GM04504 (cell line): ENCODE measurements at regions not wholly inside any gene's neighbourhood (a gene's known extent, or its start where the extent isn't known, plus 50 kb on each side); places are given as distances from the start of the nearest gene placed in this dataset.
A peak's percentile ranks its signal among the peaks of the same experiment; 100 is the strongest.

Experiments
- DNase-seq: peaks from one replicate; pipeline ENCODE4 v3.0.0-alpha.2; 2012; ENCODE audit warnings: low read depth

- no peak for DNase-seq
These were observed 145.6 kb downstream of the ZBTB18 start for GRCh38 chr1:244196571-244197285.

DNA sequence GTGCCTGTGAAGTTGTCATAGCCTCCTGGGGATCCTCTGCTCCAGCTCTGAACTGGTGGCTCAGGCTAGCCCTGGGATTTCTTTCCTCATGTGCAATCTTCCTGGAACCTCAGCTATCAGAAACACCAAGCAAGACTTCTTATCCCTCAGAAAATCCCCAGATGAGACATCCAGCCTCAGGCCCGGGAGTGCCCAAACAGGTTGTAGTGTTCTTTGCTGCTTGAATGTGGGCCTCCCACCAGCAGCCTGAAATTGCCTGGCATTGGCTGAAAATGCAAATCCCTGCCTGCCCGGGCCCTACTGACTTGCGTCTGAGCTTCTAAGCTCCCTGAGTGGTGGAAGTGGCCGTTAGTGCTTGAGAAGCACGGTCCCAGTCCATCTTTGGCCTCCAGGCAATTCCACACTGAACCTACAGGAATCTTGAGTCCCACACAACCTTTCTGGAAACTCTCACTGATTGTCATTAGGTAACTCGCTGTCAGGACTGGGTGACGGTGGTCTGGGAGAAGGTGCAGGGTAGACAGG is 146.8 kb downstream of the ZBTB18 start:
- DNase-seq, result no peak

GRCh38 chr1:244199902-244200301 is 148.8 kb downstream of the ZBTB18 start:
- no peak for DNase-seq

DNA sequence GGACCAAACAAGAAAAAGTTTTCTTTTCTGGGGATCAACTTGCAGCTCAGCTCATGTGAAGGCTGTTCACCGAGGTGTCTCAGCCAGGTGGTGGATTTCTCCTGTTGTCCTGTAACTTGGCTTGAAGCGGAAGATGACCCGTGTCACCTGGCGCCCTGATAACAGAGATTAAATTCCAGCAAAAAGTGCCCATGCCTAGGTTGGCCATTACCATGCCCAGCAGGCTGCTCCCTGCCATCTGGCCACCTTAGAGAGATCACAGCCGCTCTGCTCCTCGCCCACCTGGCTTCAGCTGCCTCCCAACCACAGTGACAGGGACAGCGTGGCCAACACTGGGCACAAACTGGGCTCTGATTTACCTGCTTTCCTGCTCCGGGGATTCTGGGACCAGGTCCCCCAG is 149.5 kb downstream of the ZBTB18 start:
- no peak for DNase-seq

GRCh38 chr1:244201750-244202149 is 150.7 kb downstream of the ZBTB18 start:
- DNase-seq, result no peak

DNA sequence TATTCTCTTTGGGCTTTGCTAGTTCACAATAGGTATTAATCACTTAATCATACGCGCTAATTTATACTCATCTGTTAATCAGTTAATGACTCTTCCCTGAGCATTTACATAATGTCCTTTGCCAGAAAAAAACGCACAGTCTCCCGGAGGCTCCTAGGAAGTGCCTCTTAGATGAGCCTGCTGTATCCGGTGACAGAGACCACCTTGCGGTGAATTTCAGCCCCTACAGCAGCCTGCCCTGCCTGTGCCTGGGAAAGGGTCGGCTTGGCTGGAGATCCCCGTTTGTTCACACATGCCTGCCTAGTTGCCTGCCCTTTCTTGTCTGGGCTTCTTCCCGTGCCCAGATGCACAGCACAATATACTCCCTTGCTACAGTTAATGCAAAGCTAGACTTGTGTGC is 152.9 kb downstream of the ZBTB18 start:
- DNase-seq, result no peak

DNA sequence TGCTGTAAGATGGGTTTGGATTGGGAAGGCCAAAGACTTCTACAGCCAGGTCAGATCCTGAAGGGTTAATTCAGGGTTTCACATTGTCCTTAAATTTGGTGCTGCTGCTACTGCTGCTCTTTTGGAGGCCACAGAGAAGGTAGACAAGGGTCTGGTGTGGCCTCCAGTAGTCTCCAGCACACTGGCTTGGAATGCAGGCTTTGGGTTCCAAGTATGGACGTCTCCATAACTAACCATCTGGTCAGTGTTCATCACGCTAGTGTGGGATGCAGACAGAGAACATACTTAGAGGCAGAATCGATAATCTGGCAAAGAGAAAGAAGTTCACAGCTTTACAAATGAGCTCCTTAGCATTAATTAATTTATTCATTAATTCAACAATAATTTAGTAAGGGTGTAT is 154.1 kb downstream of the ZBTB18 start:
- DNase-seq, result no peak

DNA sequence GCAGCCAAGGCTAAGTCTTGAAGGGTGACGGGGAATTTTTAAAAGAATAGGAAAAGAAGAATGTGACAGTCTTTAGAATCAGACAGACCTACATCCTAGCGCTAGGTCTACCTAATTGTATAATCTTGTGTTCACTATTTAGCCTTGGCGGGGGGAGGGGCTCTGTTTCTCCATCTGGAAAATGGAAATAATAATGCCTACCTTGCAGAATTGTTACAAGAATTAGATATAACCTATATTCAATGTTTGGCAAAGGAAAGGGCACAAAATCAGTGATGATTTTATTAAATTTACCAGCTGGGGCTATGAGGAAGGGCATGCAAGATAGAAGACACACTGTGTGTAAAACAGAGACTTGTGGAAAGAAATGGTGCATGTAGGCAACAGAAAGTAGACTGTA is 154.8 kb downstream of the ZBTB18 start:
- DNase-seq, result no peak

GRCh38 chr1:244207042-244207934 is 156.2 kb downstream of the ZBTB18 start:
- DNase-seq, result no peak

DNA sequence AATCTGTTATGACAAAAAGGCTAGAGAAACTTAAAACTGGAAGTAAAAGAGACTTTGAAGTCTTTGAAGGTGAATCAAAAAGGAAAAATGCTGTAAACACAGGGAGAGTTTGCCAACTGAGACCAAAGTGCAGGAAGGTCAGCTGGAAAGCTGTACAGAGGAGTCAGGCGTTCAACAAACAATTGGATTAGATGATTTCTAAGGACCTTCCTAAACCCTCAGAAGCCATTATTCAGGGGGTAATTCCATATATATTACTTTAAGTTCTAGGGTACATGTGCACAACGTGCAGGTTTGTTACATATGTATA is 156.8 kb downstream of the ZBTB18 start:
- DNase-seq, result no peak

DNA sequence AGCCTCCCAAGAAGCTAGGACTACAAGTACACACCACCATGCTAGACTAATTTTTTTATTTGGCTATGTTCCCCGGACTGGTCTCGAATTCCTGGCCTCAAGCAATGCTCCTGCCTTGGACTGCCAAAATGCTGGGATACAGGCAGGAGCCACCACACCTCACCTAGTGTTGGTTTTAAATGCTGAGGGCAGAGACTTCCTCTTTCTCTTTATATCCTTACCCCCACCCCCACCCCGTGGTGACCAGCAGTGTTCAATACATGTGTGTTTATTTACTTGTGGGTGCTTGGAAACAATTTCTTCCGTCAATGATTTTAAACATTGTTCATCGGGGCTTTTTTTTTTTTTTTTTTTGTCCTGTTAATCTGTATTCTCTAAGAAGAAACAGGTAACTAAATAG is 158.9 kb downstream of the ZBTB18 start:
- no peak for DNase-seq

GRCh38 chr1:244210884-244211558 is 159.9 kb downstream of the ZBTB18 start:
- DNase-seq, result no peak

DNA sequence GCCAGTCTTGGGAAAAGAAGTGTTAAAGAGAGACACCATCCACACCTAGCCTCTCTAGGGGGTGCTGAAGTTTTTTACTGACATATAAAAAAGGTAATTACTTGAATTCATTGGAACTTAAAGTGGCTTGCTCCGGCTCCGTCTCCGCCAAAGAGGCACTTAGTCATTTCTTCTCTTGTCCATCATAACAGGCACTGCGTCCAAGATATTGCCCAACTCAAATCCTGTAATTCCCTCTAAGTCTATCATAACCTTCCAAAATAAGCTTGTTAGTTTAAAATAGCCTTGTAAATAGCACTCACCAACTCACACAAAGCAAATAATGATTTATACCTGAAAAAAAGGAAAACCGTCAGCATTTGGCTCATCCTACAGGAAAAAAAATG is 160.5 kb downstream of the ZBTB18 start:
- DNase-seq, result no peak

GRCh38 chr1:244212219-244212618 is 161.1 kb downstream of the ZBTB18 start:
- no peak for DNase-seq

DNA sequence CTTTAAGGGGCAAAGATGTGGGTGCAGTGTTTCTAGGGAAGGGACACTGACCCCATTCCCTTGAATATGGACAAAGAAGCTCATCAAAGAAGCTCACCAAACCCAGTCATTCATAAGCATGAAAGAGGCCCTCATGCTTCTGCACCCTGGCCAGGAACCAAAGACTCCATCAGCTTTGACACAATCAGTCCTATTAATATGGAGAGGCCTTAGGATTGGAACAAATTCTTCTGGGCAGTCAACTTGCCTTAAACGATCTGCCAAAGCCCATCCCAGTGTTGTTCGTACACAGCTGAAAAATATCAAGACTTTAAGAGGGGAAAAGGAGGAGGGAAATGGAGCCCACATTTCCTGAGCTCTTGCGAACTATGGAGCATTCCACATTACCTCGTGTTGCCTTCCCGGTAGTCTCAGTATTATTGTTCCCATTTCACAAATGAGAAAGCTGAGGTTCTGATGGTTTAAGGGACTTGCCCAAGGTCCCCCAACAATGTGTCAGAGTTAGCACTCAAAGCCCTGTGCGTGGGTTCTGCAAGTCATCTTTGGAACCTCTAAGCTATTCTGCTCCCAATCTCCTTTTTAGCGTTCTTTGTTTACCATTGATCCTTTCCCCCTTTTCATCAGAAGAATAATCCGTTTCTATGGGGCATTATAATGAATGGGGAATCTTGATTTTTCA is 161.9 kb downstream of the ZBTB18 start:
- no peak for DNase-seq

GRCh38 chr1:244214009-244214967 is 163.2 kb downstream of the ZBTB18 start:
- DNase-seq, result peak; percentile 57

DNA sequence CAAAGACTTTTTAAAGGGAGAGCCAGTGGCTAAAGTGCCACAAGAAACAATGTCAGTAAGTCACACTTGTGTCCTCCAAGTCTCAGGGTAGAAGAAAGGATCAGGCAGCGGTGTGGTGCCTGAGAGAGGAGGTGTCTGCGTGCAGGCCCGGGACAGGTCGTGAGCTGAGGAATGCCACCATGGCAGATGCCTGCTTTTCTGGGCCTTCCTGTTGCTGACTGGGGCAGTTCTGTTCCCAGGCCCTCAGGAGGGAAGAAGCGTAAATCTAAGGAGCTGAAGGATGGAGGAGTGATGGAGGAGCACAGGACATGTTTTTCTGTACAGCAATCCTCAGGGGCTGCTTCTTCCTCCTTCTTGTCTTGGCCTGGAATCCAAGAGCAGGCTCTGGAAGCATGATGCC is 165.8 kb downstream of the ZBTB18 start:
- no peak for DNase-seq

DNA sequence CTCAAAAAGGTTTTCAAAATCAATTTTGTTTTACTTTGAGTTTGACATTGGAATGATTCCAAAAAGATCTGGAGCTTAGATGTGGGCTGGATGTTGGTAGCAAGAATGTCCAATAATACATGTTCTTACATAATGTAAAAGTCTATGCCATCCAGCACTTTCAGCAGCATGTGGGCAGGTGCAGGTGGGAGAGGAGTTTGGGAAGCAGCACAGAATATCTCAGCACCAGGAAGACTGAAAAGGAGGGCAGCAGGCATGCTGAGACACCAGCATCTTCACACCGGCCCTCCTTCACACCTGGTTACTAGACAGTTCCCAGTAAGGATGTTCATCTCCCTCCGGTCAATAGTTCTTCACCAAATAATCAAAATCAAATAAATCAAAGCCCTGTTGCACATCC is 166.6 kb downstream of the ZBTB18 start:
- DNase-seq, result no peak

- DNase-seq, result no peak
These were observed 167.1 kb downstream of the ZBTB18 start for GRCh38 chr1:244218220-244218619.

DNA sequence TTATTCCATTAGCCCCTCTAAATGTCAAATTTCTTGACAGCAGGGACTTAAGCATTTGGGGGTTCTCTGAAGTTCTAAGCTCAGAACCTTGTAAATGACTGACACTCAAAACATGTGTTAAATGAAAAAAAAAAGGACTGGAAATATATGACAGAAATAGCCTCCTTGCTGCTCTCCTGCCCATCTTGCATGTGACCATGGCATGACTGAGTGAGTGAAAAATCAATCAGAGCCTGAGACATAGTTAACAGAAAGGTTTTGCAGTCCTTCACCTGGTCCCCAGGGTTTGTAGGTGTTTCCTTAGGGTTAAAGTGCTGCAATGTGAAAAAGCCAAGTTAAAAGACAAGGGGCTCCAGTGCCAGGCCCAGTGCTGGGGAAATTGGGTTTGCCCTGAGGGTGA is 168.1 kb downstream of the ZBTB18 start:
- no peak for DNase-seq

- no peak for DNase-seq
These were observed 168.7 kb downstream of the ZBTB18 start for GRCh38 chr1:244219802-244220201.
